ENCODE measurements at regions not wholly inside any gene's neighbourhood (a gene's known extent, or its start where the extent isn't known, plus 50 kb on each side); places are given as distances from the start of the nearest gene placed in this dataset.

DNA sequence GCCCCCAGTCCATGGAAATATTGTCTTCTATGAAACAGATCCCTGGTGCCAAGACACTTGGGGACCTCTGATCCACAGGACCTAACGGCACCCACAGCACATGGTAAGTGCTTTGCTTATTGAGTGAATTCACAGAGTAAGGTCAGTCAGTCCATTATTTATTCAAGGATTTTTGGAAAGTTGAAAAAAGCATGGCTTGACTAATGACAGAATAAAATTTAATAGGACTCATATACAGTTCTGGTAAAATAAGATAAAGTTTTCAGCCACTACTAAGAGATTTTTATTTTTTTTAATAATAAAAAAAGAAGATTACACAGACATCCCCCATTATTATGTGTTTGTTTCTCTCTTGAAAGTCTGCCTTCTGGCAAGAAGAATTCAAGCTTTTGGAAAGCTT is 490.6 kb upstream of the HS3ST1 start:
- TF ChIP-seq, protein P1, sequence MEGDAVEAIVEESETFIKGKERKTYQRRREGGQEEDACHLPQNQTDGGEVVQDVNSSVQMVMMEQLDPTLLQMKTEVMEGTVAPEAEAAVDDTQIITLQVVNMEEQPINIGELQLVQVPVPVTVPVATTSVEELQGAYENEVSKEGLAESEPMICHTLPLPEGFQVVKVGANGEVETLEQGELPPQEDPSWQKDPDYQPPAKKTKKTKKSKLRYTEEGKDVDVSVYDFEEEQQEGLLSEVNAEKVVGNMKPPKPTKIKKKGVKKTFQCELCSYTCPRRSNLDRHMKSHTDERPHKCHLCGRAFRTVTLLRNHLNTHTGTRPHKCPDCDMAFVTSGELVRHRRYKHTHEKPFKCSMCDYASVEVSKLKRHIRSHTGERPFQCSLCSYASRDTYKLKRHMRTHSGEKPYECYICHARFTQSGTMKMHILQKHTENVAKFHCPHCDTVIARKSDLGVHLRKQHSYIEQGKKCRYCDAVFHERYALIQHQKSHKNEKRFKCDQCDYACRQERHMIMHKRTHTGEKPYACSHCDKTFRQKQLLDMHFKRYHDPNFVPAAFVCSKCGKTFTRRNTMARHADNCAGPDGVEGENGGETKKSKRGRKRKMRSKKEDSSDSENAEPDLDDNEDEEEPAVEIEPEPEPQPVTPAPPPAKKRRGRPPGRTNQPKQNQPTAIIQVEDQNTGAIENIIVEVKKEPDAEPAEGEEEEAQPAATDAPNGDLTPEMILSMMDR (conservative IDR thresholded peaks at IDR 0.05; ENCODE audit: low read depth, low read length) = no peak
- TF ChIP-seq EZH2 (IDR thresholded peaks at IDR 0.05; ENCODE audit: borderline replicate concordance, low read depth, low read length, poor library complexity, severe bottlenecking) = no peak

All from A673 (cell line).